AG04450 (cell line): ENCODE measurements at regions not wholly inside any gene's neighbourhood (a gene's known extent, or its start where the extent isn't known, plus 50 kb on each side); places are given as distances from the start of the nearest gene placed in this dataset.

Experiments used
- CTCF ChIA-PET: fragments of 300-600, 350-600 bp; formaldehyde crosslinking; extraction: SDS; loops from one replicate; lab custom pipeline; 2022; ENCODE audit warnings: antibody characterized with exemption, inconsistent platforms; lab: Charles Lee
- POLR2A ChIA-PET: fragments of 350-600 bp; formaldehyde crosslinking; extraction: SDS; loops from one replicate; lab custom pipeline; 2021; ENCODE audit warnings: antibody characterized with exemption, inconsistent platforms; lab: Yijun Ruan, JAX
- DNase-seq: peaks from one replicate; pipeline ENCODE4 v3.0.0-alpha.2; 2011; ENCODE audit warnings: low read depth, low spot score
- H3K27ac ChIP-seq: one replicate; pipeline ENCODE4 v1.5.1; 2012; ENCODE audit warnings: low read depth, low read length, control low read depth
- H3K27me3 ChIP-seq: one replicate; pipeline ENCODE4 v1.6.0; 2012; ENCODE audit warnings: low read length; ENCODE audit not compliant: control insufficient read depth, insufficient read depth
- H3K4me3 ChIP-seq: 2 replicates; pipeline ENCODE4 v1.5.1; 2011; ENCODE audit warnings: mild to moderate bottlenecking, low read depth, low read length, control low read depth
- H3K9me3 ChIP-seq: 2 replicates; pipeline ENCODE4 v1.5.1; 2012; ENCODE audit warnings: low read length; ENCODE audit not compliant: control insufficient read depth, insufficient read depth
- CTCF ChIP-seq: IDR thresholded peaks from 2 replicates; pipeline ENCODE4 v1.5.1; 2011; ENCODE audit warnings: low read depth, low read length, control low read depth, inconsistent platforms

DNA sequence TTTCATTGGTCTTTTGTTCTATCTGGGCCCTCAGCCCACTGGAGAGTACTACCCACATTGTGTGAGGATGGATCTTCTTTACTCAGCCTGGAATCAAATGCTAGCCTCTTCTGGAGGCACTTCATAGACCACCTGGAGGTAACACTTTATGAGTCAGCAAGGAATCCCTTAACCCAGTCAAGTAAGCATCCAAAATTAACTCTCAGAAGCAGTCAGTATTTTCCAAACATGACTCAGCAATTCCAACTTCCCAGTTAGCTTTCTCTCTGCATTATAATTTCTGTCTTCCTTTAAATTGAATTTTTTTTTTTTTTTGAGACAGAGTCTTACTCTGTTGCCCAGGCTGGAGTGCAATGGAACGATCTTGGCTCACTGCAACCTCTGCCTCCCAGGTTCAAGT lies 142.7 kb downstream of the ACKR3 start:
- no peak overlapping the region for H3K27ac ChIP-seq
- ChIA-PET CTCF (no interaction called here), POLR2A (no interaction called here)
- H3K4me3 ChIP-seq = no peak overlapping the region
- peaks cover 14% of the 10 kb centered on the region for H3K27me3 ChIP-seq
- no peak for TF ChIP-seq CTCF
- no peak for DNase-seq
- H3K9me3 ChIP-seq = no peaks in the 10 kb centered on the region

DNA sequence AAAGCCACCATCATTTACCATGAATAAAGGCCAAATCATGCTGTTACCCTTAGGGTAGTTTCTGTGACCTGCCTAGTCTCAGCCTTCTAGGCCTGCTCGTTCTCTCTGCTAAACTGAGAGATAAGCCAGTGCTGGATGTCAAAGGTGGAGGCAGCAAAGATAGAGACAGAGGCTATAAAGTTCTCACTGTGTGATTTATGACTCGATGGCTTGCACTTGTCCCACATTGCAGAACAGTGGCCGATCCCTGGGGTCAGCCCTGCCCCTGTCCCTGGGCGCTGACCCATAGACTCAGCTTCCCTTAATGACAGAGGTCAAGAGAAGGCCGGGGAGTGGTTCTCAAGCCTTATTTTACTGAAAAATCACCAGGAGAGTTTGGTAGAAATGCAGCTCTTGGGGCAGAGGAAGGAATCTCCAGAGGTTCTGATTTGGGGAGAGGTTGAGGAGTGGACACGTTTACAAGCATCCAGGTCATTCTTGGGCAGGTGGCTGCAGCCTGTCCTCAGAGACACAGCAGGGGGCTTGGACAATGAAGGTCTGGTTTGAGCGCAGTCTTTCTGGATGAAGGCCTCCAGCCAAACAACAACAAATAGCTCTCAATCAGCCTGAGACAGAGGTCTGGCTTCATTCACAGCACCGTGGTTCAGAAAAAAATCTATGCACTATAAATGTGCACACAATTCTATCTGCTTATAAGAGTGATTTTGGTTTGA lies 143.5 kb downstream of the ACKR3 start:
- DNase-seq = no peak
- Histone ChIP-seq H3K27ac (no peak overlapping the region), H3K9me3 (no peaks in the 10 kb centered on the region), H3K4me3 (no peak overlapping the region), H3K27me3 (peaks cover 14% of the 10 kb centered on the region)
- ChIA-PET CTCF (no interaction called here), POLR2A (no interaction called here)
- TF ChIP-seq CTCF = no peak

- ChIA-PET CTCF (no interaction called here), POLR2A (no interaction called here)
- Histone ChIP-seq H3K27me3 (peaks cover 14% of the 10 kb centered on the region), H3K27ac (no peak overlapping the region), H3K9me3 (no peaks in the 10 kb centered on the region), H3K4me3 (no peak overlapping the region)
- DNase-seq = no peak
- TF ChIP-seq CTCF = no peak
These were observed 144.5 kb downstream of the ACKR3 start for GRCh38 chr2:236714080-236714479.

GRCh38 chr2:236715077-236715476 lies 145.5 kb downstream of the ACKR3 start:
- Histone ChIP-seq H3K4me3 (no peak overlapping the region), H3K27ac (no peak overlapping the region), H3K9me3 (no peaks in the 10 kb centered on the region), H3K27me3 (peaks cover 14% of the 10 kb centered on the region)
- no peak for DNase-seq
- POLR2A ChIA-PET = no interaction called here
- no peak for TF ChIP-seq CTCF
- CTCF ChIA-PET = no interaction called here

DNA sequence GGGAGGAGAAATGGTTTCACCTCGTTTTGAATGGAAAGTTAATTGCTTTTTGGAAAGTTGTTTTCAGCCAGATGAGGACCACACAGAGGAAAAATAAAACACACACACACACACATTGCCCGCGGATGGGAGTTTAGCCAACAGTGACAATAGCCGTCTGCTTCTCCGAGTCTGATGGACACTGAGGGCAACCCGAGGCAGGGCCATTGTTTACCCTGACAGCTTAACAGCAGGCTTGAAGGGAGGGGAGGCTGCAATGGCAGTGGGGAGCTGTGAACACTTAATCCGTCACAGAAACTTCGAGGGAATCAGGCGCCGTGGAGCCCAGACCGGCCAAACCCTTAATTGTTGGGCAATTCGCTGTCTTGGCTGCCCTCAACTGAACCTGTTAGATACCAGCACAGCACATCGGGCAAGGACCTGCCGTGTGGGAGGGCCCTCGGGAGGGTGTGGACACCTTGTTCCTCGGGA lies 145.9 kb downstream of the ACKR3 start:
- POLR2A ChIA-PET = no interaction called here
- H3K9me3 ChIP-seq = no peaks in the 10 kb centered on the region
- no peak for DNase-seq
- H3K27me3 ChIP-seq = peaks cover 14% of the 10 kb centered on the region
- CTCF ChIA-PET = no interaction called here
- H3K4me3 ChIP-seq = no peak overlapping the region
- H3K27ac ChIP-seq = no peak overlapping the region
- TF ChIP-seq CTCF = no peak
